Left forelimb (tissue), 1 donor: ENCODE measurements at regions not wholly inside any gene's neighbourhood (a gene's known extent, or its start where the extent isn't known, plus 50 kb on each side); places are given as distances from the start of the nearest gene placed in this dataset.

Experiments
- DNase-seq: peaks from one replicate; pipeline ENCODE4 v3.0.0-alpha.2; 2018; ENCODE audit warnings: low spot score

DNA sequence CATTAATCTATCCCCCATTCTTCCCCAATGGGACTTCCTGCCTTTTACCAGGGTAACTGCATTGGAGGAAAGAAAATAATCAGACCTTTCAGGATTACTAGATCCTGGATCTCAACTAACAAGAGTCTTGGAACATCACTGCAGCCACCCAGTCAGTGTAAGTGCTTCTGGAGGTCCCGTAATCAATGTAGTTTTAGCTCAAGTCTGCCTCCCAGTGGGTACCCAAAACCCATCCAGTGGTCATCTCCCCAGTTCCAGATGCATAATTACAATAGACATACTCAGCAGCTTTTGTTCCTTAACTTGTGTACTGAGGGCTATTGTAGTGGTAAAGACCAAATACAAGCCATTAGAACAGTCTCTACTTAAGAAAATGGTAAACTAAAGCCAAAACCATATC, 319.1 kb downstream of the GPATCH2 start:
- DNase-seq = no peak

DNA sequence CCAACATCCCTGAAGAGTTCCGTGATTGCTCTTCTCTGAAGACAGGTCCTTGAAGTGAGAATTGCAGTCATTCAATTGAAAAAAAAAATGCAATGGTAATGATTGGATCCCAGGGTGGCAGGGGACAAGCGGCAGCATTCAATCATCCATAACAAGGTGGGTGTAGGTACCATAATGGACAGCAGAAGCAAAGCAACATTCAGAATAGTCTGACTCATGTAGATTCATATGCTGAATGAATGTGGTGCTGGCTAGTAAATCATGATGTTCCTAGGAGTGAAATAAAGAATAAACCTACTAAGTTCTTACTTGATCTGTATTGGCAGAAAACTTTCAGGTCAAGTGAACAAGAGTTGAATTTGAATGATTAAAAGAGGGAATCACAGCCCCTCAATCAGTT, 319.6 kb downstream of the GPATCH2 start:
- no peak for DNase-seq

DNA sequence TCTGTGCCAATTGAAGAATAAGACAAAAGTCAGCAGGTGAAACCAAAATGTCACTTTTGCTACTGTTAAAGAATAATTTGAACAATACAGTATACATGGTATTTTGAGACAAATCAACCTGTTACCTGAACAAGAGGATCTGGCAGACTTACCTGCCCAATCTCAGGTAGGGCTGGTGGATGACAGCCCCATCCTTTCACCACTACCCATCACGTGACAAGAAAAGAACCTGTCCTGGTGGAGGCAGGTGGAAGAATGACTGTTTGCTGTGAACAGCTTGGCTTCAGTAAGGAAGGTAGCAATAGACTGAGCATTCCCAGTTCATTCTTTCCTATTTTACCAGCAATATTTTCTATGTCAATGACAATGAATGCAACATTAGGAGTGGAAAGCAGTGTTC, 349.6 kb downstream of the GPATCH2 start:
- no peak for DNase-seq

DNA sequence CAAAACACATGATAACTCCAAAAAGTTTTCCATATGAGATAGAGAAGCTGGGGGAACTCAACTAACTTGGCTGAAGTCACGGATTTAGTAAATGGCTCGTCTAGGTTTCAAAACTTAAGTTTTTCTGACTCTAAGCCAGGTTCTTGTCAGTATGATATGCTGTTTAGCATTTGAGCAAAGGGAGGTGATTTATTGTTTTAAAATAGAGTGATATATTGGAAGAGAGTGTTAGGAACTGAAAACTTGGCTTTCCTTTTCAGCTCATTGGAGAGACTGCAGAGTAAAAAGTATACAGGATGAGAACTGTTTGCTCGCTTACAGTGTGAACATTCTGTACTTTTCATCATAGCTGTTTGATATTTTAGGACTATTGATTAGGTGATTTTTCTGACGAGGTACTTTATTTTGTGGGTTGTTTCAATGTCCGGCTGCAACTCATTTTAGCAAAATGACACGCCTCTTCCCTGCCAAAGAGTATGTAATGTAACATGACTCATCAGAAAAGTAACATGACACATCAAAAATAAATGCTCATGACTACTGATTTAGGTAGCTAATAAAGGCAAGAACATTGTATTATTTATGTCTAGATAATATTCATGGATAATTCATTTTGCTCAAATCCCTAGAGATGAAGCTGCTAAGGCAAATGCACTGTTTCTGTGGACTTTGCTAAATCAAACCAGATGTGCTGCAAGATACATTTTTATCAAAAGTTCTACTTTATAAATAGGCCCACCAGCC, 355.1 kb downstream of the GPATCH2 start:
- no peak for DNase-seq

DNA sequence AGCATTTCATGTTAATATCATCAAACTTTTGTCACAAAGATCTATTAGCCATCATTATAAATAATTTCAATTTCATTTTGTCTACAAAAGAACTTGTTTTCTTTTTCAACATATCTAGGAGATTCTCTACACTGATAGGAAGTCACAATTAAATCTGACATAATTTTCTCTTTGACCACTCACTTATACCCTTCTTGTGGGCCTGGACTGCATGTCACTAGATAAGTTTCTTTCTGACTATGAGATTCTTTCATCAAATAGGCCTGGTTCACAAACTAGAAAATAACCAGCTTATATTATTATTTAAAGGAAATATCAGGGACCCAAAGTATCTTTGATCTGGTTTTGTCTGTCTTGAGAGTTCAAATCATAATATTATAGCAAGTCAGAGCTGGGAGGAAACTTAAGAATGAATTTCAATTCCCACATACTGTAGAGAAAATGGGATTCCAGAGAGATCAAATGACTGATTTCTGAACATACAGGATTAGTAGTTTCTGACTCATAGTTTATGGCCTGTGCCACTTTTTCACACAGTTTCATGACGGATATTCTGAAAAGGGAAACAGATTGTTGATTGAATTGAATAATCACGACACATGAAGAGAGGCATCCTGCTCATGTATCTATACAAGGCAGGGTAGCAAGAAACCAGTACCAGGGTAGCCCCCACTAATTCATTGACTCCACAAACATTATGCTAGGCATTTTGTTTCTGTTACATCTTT, 355.8 kb downstream of the GPATCH2 start:
- DNase-seq = no peak

DNA sequence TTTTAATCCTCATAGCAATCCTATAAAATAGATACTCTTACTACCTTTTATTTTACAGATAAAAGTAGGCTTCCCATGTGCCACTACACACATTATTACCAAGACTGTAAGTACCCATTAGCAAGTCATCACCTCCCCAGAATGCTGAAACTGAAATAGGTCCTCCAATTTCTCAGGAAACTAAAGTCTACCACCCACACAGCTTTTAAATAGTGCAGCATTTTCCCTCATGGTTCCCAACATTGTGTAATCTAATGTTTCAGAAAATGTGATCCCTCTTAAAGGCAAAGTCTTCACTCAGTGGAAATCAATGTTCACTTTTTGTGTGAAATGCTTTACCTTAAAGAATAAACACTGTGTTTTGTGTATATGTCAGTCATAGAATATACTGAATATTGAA, 356.5 kb downstream of the GPATCH2 start:
- DNase-seq = no peak

DNA sequence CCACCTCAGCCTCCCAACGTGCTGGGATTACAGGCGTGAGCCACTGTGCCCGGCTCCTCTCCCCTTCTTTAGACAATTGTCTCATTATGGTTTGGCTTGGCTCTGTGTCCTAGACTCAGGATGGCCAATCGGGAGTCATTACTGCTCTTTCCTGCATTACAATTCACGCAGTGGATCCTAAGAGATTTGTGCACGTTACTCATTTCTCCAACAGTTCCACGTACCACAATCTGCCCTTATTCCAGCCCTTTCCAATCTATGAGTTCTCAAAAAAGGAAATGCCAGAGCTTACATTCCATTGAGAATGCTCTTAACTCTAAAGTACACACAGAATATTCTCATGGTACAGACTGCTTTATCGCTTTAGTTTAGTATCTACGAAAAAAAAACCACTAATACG, 357.0 kb downstream of the GPATCH2 start:
- no peak for DNase-seq

DNA sequence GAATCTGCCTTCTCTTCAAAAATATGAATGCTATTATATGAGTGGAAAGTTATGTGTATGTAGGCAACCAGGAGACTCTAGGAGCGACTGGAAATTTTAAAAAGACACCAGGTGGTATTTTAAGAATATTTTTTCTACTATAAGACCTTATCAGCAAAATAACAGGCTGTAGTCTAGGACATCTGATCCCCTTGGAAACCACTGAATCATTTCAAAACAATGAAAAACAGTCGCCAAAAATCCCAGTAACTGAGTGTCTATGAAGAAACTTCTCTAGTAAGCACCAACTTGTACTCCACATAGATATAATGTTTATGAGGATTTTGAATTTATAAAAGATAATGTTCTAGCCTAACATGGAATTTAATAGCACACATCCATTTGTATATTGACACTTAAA, 358.5 kb downstream of the GPATCH2 start:
- no peak for DNase-seq

DNA sequence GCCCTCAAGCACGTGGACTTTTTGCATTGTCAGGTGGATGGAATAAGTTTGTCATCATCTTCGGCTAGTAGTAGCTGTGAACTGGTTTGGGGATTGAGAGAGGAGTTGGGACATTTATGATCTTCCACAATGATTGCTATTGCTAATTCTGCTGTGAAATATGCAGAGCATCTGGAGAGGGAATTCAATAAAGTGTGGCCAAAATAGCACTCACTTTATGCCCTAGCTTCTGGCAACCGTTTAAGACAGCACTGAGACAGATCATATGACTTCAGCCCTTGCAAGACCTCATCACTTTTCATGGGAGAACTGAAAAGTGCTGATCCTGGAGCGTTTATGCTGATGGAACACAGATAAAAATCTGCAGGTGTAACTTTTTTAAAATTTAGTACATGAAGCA, 360.8 kb downstream of the GPATCH2 start:
- DNase-seq = no peak

DNA sequence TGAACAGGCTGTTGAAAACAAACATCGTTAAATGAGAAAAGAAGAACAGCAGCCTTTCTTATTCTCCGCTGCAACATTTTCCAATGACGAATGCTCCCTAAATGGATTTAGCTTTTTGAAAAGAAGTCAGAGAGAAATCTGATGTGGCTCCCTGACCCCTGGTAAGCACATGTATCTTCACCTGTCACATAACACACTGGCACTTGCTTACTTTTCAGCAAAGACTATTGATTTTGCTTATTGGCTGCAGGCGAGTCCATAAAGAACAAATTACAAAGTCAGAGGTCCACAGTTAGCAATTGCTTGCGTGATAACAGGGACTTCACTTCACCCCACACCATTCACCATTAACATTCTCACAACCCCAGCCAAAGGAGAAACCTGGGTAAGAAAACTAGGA, 362.8 kb downstream of the GPATCH2 start:
- no peak for DNase-seq

DNA sequence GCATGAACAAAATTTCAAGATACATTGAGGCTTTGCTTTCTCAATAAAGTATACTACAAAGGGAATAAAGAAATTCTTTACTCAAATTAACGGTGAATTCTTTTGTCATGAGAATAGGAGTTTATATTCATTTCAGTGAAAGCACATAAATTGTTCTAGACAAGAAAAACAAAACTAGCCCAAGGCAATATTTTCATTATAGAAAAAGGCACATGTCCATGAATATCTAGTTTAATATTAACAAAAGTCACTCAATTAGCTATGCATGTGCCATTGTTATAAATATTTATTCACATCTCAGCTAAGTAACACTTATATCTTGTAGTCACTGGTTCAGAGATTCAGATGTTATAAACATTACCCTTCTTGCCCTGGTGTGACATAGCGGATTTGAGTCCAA, 369.3 kb downstream of the GPATCH2 start:
- DNase-seq = no peak

DNA sequence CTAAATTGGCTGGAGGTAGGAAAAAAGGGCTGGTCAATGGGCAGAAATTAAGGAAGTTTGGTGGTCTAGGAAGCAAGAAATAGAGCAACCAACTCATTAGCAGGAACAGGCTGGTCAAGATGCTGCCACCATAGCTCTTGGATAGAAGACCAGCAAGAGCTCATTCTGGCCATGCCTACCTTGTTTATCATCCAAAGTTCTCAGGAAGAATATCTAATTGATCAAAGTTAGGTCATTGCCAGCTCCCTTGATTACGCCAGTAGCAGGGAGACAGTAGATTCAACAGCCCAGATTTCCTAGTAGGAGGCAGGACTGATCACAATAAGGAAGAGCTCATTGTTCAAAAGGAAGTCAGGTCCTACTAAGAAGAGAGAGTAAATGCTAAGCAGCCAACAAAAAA, 370.2 kb downstream of the GPATCH2 start:
- DNase-seq = no peak

DNA sequence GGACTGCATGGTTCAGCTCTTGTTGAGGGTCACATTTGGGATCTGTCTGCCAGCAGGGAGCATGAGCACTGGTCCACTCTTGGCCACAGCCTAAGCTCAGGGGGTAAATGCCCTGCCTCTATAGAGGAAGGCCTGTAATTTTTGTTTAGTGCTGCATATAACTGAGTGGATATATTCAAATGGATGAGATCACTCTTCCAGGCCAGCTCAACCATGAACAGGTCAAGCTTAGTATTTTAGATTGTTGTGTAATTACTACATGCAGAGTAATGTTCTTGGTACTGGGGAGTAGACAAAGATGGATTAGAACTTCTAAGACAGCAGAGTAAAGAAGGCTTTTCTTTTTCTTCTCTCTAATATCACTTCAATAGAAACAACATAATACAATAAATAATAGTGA, 376.9 kb downstream of the GPATCH2 start:
- DNase-seq = no peak

DNA sequence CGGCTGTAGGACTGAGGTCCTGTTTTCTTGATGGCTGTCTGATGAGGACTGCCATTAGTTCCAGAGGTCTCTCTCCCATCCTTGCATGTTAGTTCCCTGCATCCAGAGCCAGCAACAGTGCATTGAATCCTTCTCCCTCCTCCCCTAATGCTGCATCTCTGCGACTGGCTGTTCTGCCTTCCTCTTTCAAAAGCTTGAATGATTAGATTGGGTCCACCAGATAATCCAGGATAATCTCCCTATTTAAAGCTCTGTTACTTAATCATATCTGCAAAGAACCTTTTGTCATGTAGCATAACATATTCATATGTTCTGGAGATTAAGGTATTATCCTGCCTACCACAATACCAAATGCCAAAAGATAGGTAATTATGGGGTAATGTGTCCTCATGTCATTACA, 377.5 kb downstream of the GPATCH2 start:
- no peak for DNase-seq

DNA sequence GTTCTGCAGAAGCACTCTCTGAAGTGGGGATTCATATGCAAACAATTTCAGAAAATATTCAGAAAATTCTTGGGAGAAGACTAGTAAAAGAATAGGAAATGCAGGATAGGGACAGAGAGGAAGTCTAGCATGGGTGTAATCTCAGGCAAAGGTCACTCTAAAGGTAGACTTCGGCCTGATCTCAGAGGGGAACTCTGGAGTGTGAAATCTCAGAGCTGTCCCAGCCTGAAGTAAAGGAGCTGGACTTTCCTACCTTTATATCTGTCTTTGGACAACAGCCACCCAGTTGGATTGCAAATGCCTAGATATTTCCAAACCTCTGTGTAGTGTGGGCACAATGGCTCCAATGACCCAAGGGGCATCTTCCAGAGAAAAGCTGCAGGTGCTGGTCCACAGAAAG, 379.8 kb downstream of the GPATCH2 start:
- no peak for DNase-seq

DNA sequence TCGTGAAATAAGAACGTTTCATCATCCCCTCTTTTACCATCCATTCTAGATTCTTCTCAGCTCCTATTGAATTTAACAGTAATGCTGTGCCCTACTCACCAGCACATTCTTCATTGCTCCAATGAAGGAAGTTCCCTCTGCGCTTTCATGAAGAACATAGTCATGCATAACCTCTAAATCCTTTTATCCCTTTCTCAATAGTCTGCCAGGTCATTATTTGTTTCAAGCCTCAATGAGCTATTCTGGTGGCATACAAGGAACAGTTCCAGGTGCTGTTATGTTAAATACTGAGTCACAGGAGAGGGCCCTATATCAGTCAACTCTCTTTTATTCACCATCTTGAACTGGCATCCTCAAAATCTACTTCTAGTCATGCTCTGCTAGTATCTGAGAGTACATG, 381.0 kb downstream of the GPATCH2 start:
- DNase-seq = no peak

DNA sequence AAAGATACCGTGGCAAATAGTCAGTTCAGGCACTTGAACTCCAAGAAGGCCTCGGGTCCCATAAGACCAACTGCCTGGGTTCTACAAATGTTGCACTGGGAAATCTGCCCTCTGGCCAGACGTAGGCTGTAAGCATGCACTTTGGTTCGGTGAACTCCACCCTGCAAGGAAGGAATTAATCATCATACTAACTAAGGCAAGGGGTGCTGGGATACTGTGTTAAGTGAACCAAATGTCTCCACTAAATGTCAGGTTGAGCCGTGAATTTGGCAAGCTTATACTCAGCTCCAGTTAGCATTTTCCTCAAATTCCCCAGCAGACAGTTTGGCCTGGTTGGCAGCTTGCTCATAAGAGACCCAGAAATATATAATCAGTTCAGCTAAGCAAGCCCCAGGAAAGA, 385.9 kb downstream of the GPATCH2 start:
- DNase-seq = no peak

DNA sequence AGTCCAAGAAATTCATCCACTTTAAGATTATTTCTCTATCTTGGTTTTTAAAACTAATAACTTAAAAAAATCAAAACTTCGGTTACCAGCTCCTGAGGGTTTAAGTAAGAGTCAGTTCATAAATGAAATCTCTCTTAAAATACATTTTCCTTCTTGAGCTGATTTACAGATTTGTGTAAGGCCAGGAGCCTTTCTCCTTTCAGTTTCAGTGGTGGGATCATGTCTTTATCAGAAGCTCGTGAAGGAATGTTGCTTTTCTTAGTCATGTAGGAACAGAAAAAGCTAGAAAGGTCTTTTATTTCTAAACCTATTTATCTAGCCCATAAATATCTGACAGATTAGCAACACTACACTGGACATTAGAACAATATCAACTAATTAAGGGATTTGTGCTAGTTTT, 390.2 kb downstream of the GPATCH2 start:
- DNase-seq = no peak

DNA sequence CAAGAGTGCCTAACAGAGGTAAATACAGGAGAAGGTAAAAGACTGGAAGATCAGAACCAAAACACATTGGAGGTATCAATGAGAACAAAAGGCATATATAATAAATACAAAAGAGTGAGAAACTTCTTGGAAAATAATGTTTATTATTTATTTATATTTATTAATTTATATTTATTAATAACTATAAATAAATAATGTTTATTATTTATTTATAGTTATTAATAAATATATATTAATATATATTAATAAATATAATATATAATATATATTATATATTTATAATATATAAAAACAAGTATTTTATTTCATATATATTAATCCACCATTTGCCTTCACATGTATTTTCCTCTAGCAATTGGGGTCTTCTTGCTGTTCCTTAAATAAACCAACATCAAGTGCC, 391.9 kb downstream of the GPATCH2 start:
- no peak for DNase-seq

DNA sequence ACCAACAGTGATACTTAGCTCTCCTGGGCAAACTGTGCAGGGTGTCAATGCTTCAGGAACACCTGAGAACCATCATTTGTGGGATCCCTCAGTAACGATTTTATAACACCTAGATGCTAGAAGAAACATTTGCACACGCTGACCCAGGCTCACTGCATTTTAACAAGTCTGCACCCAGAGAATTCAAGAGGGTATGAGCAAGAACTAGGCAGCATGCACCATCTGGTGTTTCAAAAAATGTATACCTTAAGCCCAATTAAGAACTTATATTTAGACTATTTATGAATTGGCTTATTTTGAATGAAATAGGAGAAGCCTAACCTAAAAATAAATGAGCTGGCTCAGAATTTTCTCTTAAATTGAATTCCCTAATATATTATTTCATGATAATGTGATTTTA, 400.5 kb downstream of the GPATCH2 start:
- DNase-seq = no peak

DNA sequence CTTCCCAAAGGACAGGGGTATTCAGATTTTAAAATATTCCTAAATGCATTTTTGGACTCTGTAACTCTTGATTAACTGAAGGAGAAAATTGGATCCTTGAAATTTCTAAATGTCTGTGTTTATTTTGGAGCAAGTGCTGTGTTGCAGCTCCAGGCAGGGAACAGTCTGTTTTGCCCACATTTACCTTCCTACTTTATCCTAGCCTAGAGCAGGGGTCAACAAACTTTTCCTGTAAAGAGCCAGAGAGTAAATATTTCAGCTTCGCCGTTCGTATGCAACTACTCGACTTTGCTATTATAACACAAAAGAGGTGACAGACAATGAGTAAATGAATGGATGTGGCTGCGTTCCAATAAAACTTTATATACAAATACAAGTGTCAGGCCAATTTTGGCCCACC, 402.2 kb downstream of the GPATCH2 start:
- DNase-seq = no peak

DNA sequence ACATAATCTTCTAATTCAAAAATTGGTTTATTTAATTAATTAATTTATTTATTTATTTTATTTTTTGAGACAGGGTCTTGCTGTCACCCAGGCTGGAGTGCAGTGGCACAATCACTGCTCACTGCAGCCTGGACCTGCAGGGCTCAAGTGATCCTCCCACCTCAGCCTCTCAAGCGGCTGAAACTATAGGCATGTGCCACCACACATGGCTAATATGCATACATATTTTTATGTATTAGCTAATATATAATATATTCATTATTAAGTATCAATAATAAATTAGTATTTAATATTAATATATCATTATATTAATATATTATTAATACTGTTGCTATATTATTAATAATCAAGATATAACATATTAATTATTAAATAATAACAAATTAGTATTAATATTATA, 406.7 kb downstream of the GPATCH2 start:
- DNase-seq = no peak

DNA sequence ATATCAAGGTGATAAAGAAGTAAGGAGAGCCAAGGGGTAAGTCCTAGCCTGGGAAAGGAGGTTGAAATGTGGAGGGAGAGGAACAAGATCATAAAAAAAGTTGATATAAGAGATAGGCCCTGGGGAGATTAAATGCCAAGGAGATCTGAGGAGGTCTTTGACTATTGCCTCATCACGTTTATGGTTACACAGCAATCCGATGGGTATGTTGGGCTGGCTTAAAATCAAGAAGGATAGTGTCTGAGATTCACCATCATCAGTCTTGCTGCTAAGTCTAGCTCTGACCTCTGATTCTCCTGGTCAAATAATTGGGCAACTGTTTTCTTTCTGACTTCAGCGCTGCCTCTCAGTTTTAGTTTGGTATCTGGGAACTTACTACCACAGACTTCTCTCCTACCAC, 416.3 kb downstream of the GPATCH2 start:
- DNase-seq = no peak

DNA sequence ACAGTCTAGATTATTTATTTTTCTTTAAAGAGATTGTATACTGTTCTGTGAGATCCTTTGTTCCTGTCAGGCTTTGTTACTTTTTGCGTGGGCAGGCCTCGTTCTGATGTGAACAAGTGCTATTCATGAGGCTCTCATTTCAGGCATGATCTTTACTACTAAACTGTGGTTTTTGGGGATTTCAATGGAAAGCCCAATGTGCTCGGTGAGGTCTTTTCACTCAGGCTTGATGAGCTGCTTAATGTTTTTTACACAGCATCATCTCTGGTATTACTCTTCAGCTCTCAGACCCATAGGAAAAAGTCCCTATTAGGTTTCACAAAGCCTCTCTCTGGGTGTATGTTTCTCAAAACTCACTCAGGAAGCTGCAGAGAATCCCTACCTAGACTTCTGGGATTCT, 419.4 kb downstream of the GPATCH2 start:
- no peak for DNase-seq
